ENCODE measurements at regions not wholly inside any gene's neighbourhood (a gene's known extent, or its start where the extent isn't known, plus 50 kb on each side); places are given as distances from the start of the nearest gene placed in this dataset.

GRCh38 chr4:161008527-161008926 is 1155.3 kb downstream of the FSTL5 start:
- Mint-ChIP-seq H3K4me1 (no peaks in the 10 kb centered on the region), H3K4me3 (no peak overlapping the region), H3K36me3 (no peaks in the 10 kb centered on the region), H3K9me3 (peaks cover 14% of the 10 kb centered on the region), H3K27ac (no peak overlapping the region)
- ATAC-seq (no peak), DNase-seq (ENCODE audit: low spot score in 2 of 2) (no peak)

GRCh38 chr4:161010227-161010626 is 1153.6 kb downstream of the FSTL5 start:
- H3K36me3 Mint-ChIP-seq = no peaks in the 10 kb centered on the region
- DNase-seq (ENCODE audit: low spot score in 2 of 2) (no peak), ATAC-seq (no peak)
- H3K4me3 Mint-ChIP-seq = no peak overlapping the region
- H3K27ac Mint-ChIP-seq = no peak overlapping the region
- H3K4me1 Mint-ChIP-seq = no peaks in the 10 kb centered on the region
- peaks cover 6% of the 10 kb centered on the region for H3K9me3 Mint-ChIP-seq
